ENCODE measurements at regions not wholly inside any gene's neighbourhood (a gene's known extent, or its start where the extent isn't known, plus 50 kb on each side); places are given as distances from the start of the nearest gene placed in this dataset.
A peak's percentile ranks its signal among the peaks of the same experiment; 100 is the strongest.

GRCh38 chr7:45235905-45236304 is 78.3 kb downstream of the RAMP3 start:
- DNase-seq (ENCODE audit: low read depth), result no peak
- TF ChIP-seq CTCF (conservative IDR thresholded peaks at IDR 0.05; ENCODE audit: low read length), result no peak
- no peak overlapping the region for H3K4me3 ChIP-seq (ENCODE audit: low read length)

GRCh38 chr7:45236666-45237065 is 79.1 kb downstream of the RAMP3 start:
- no peak for TF ChIP-seq CTCF (conservative IDR thresholded peaks at IDR 0.05; ENCODE audit: low read length)
- no peak overlapping the region for H3K4me3 ChIP-seq (ENCODE audit: low read length)
- peak; percentile 50 for DNase-seq (ENCODE audit: low read depth)

GRCh38 chr7:45237788-45238461 is 80.3 kb downstream of the RAMP3 start:
- H3K4me3 ChIP-seq (ENCODE audit: low read length), result no peak overlapping the region
- TF ChIP-seq CTCF (conservative IDR thresholded peaks at IDR 0.05; ENCODE audit: low read length), result no peak
- no peak for DNase-seq (ENCODE audit: low read depth)

GRCh38 chr7:45238806-45239205 is 81.2 kb downstream of the RAMP3 start:
- DNase-seq (ENCODE audit: low read depth), result no peak
- no peak for TF ChIP-seq CTCF (conservative IDR thresholded peaks at IDR 0.05; ENCODE audit: low read length)
- no peak overlapping the region for H3K4me3 ChIP-seq (ENCODE audit: low read length)

- DNase-seq (ENCODE audit: low read depth), result peak; percentile 82
- no peak overlapping the region for H3K4me3 ChIP-seq (ENCODE audit: low read length)
- no peak for TF ChIP-seq CTCF (conservative IDR thresholded peaks at IDR 0.05; ENCODE audit: low read length)
Observed at GRCh38 chr7:45239486-45239885, 81.9 kb downstream of the RAMP3 start.

- H3K4me3 ChIP-seq (ENCODE audit: low read length), result no peak overlapping the region
- no peak for TF ChIP-seq CTCF (conservative IDR thresholded peaks at IDR 0.05; ENCODE audit: low read length)
Observed at GRCh38 chr7:45240273-45240771, 82.7 kb downstream of the RAMP3 start.

GRCh38 chr7:45240926-45241325 is 83.3 kb downstream of the RAMP3 start:
- TF ChIP-seq CTCF (conservative IDR thresholded peaks at IDR 0.05; ENCODE audit: low read length), result no peak
- no peak for DNase-seq (ENCODE audit: low read depth)
- H3K4me3 ChIP-seq (ENCODE audit: low read length), result no peak overlapping the region

More at GRCh38 chr7:45240273-45240771, 82.7 kb downstream of the RAMP3 start:
- DNase-seq (ENCODE audit: low read depth), result no peak
